Adrenal gland (tissue), 9 donors: ENCODE measurements at regions not wholly inside any gene's neighbourhood (a gene's known extent, or its start where the extent isn't known, plus 50 kb on each side); places are given as distances from the start of the nearest gene placed in this dataset.
"Not testable (repeated sequence)": the region's sequence is repeated elsewhere in the genome, so short reads cannot be mapped to it uniquely, and the experiment has no call there.

ENCODE experiments used
- DNase-seq, 7 donors: peaks; one replicate each; pipeline ENCODE4 v3.0.0-alpha.2; 2019 to 2020
- H3K27ac ChIP-seq, 5 donors: fragments of 200-600 bp; sonication (generic) in 4 of 5; 1 replicate in 3 of 5; 2 replicates in 2 of 5; pipeline versions ENCODE4 v1.5.1 to v1.8.0; 2016 to 2020; ENCODE audit warnings: mild to moderate bottlenecking in 1 of 5
- H3K27me3 ChIP-seq: fragments of 200-600 bp; 2 replicates; pipeline ENCODE4 v1.8.0; 2021
- H3K36me3 ChIP-seq, 2 donors: fragments of 200-600 bp; replicated peaks in 1 of 2; 1 replicate in 1 of 2; 2 replicates in 1 of 2; pipeline versions ENCODE4 v1.5.1 to v1.8.0; 2018 to 2022
- H3K4me1 ChIP-seq, 2 donors: fragments of 200-600 bp; replicated peaks in 1 of 2; 1 replicate in 1 of 2; 2 replicates in 1 of 2; pipeline versions ENCODE4 v1.5.1 to v1.8.0; 2018 to 2021
- H3K4me3 ChIP-seq, 4 donors: fragments of 200-600 bp; sonication (generic) in 3 of 4; one replicate each; pipeline ENCODE4 v1.5.1; 2016 to 2018
- H3K9me3 ChIP-seq, 3 donors: fragments of 200-600 bp; sonication (generic) in 1 of 3; replicated peaks in 1 of 3; 1 replicate in 2 of 3; 2 replicates in 1 of 3; pipeline versions ENCODE4 v1.5.1 to v1.8.0; 2016 to 2021
- CTCF ChIP-seq, 6 experiments: fragments of 450-650 bp in 4 of 6; fragments of 200-600 bp in 2 of 6; sonication (generic) in 1 of 6; IDR thresholded peaks; 1 replicate in 5 of 6; 2 replicates in 1 of 6; pipeline versions ENCODE4 v1.5.1 to v1.8.0; 2016 to 2021; ENCODE audit warnings: antibody characterized with exemption in 6 of 6, mild to moderate bottlenecking in 2 of 6, moderate library complexity in 1 of 6
- POLR2A ChIP-seq, 2 donors: fragments of 450-650 bp; IDR thresholded peaks; one replicate each; pipeline ENCODE4 v1.6.1; 2017; ENCODE audit warnings: antibody characterized with exemption in 2 of 2, mild to moderate bottlenecking in 2 of 2, moderate library complexity in 1 of 2
- WGBS, 4 donors: extraction: QIAGEN DNeasy Blood & Tissue Kit in 2 of 4; methylation state at CpG; one replicate each; pipeline versions ENCODE4 v1.1.5 to v1.1.7; 2013 to 2017; 5-methylcytosine and 5-hydroxymethylcytosine counted together
- intact Hi-C, 2 donors: fragments of 100-400 bp; cut with DNase I; formaldehyde crosslinking; loops; one replicate each; pipeline versions ENCODE4 v1.14.1 to v1.15.0; 2022 to 2023
- donor health status: healthy with polysubstance abuse.
- donor health status: Bipolar disorder and iron deficiency.
- donor health status: DM: yes; HTN: yes; CAD: no.
- donor health status: DM: no; HTN: no; CAD: no.
- donor health status: DM: no; HTN: no; CAD: no.

- 84 to 93% (median 89%) methylated on average over 2 of the region's 2 CpGs for WGBS, 4 donors
- no peaks in the 10 kb centered on the region for H3K27me3 ChIP-seq
- H3K9me3 ChIP-seq: no peaks in the 10 kb centered on the region
- no peak overlapping the region for H3K4me3 ChIP-seq
- DNase-seq: no peak
- H3K4me1 ChIP-seq: no peaks in the 10 kb centered on the region
- no peak for TF ChIP-seq POLR2A (IDR thresholded peaks at IDR 0.05)
- TF ChIP-seq CTCF (IDR thresholded peaks at IDR 0.05): no peak
- intact Hi-C loops: no loop called here
- no peak overlapping the region for H3K27ac ChIP-seq
- H3K36me3 ChIP-seq: no peaks in the 10 kb centered on the region
Measured at GRCh38 chr14:43306053-43306452, 1201.0 kb downstream of the FSCB start.

- TF ChIP-seq CTCF (IDR thresholded peaks at IDR 0.05): no peak
- no peak for TF ChIP-seq POLR2A (IDR thresholded peaks at IDR 0.05)
- Histone ChIP-seq H3K9me3 (no peaks in the 10 kb centered on the region), H3K4me1 (no peaks in the 10 kb centered on the region), H3K27ac (no peak overlapping the region), H3K4me3 (no peak overlapping the region), H3K27me3 (no peaks in the 10 kb centered on the region), H3K36me3 (no peaks in the 10 kb centered on the region)
- intact Hi-C loops: no loop called here
- DNase-seq: no peak
- WGBS, 4 donors: 33 to 70% (median 52%) methylated on average over 1 of the region's 1 CpG
Measured at GRCh38 chr14:43297794-43298193, 1209.3 kb downstream of the FSCB start.

GRCh38 chr14:43296061-43296460 lies 1211.0 kb downstream of the FSCB start:
- intact Hi-C loops, H3K27me3 ChIP-seq, H3K4me3 ChIP-seq, DNase-seq, H3K36me3 ChIP-seq, H3K9me3 ChIP-seq, H3K4me1 ChIP-seq, H3K27ac ChIP-seq: not testable (repeated sequence)
- 80 to 96% (median 95%) methylated on average over 2 of the region's 4 CpGs for WGBS, 4 donors

- H3K9me3 ChIP-seq: no peaks in the 10 kb centered on the region
- no peaks in the 10 kb centered on the region for H3K4me1 ChIP-seq
- DNase-seq: no peak
- no peaks in the 10 kb centered on the region for H3K36me3 ChIP-seq
- H3K27ac ChIP-seq: no peak overlapping the region
- intact Hi-C loops: no loop called here
- no peak overlapping the region for H3K4me3 ChIP-seq
- H3K27me3 ChIP-seq: no peaks in the 10 kb centered on the region
- TF ChIP-seq POLR2A (IDR thresholded peaks at IDR 0.05) (no peak), CTCF (IDR thresholded peaks at IDR 0.05) (no peak)
Measured at GRCh38 chr14:43285575-43285974, 1221.5 kb downstream of the FSCB start.

GRCh38 chr14:43260056-43260455 lies 1247.0 kb downstream of the FSCB start:
- Histone ChIP-seq H3K4me1 (no peaks in the 10 kb centered on the region), H3K36me3 (no peaks in the 10 kb centered on the region), H3K27ac (no peak overlapping the region), H3K9me3 (no peaks in the 10 kb centered on the region), H3K4me3 (no peak overlapping the region), H3K27me3 (no peaks in the 10 kb centered on the region)
- no peak for DNase-seq
- no peak for TF ChIP-seq POLR2A (IDR thresholded peaks at IDR 0.05)
- TF ChIP-seq CTCF (IDR thresholded peaks at IDR 0.05): no peak
- WGBS, 4 donors: 77 to 87% (median 83%) methylated on average over 4 of the region's 4 CpGs
- intact Hi-C loops: no loop called here
